Stimulated activated CD4-positive, alpha-beta T cell treated with anti-CD3 and anti-CD28 coated beads, Interleukin-15, amount 100 ng/mL, for 48 hours (primary cell): ENCODE measurements at regions not wholly inside any gene's neighbourhood (a gene's known extent, or its start where the extent isn't known, plus 50 kb on each side); places are given as distances from the start of the nearest gene placed in this dataset.

Experiments used
- DNase-seq, 2 donors: peaks; one replicate each; pipeline ENCODE4 v3.0.0-alpha.2; 2020; ENCODE audit warnings: low read depth in 2 of 2

GRCh38 chr6:26285143-26286134 lies 79.6 kb upstream of the BTN3A2 start:
- DNase-seq = peak; percentile 97 to 98

GRCh38 chr6:26286168-26286877 lies 78.7 kb upstream of the BTN3A2 start:
- DNase-seq = no peak

- DNase-seq = no peak
Observed at GRCh38 chr6:26288155-26288554, 76.8 kb upstream of the BTN3A2 start.

GRCh38 chr6:26290941-26291340 lies 74.1 kb upstream of the BTN3A2 start:
- DNase-seq = no peak

GRCh38 chr6:26292709-26293108 lies 72.3 kb upstream of the BTN3A2 start:
- DNase-seq = no peak

- no peak for DNase-seq
Observed at GRCh38 chr6:26294302-26294701, 70.7 kb upstream of the BTN3A2 start.

- no peak for DNase-seq
Observed at GRCh38 chr6:26295691-26296555, 69.1 kb upstream of the BTN3A2 start.

- DNase-seq = no peak
Observed at GRCh38 chr6:26296556-26296856, 68.5 kb upstream of the BTN3A2 start.

GRCh38 chr6:26296857-26297648 lies 67.9 kb upstream of the BTN3A2 start:
- DNase-seq = no peak

GRCh38 chr6:26299286-26300042 lies 65.5 kb upstream of the BTN3A2 start:
- DNase-seq = no peak

- DNase-seq = no peak
Observed at GRCh38 chr6:26300043-26300331, 65.0 kb upstream of the BTN3A2 start.

- DNase-seq = no peak
Observed at GRCh38 chr6:26300359-26300758, 64.6 kb upstream of the BTN3A2 start.

- no peak for DNase-seq
Observed at GRCh38 chr6:26300828-26301227, 64.2 kb upstream of the BTN3A2 start.

- DNase-seq = no peak
Observed at GRCh38 chr6:26301638-26302037, 63.4 kb upstream of the BTN3A2 start.

GRCh38 chr6:26302941-26303559 lies 61.9 kb upstream of the BTN3A2 start:
- DNase-seq = no peak

GRCh38 chr6:26304213-26304796 lies 60.7 kb upstream of the BTN3A2 start:
- DNase-seq = no peak

- peak in 1 of 2 donors; percentile 75 for DNase-seq
Observed at GRCh38 chr6:26304797-26305640, 60.0 kb upstream of the BTN3A2 start.

GRCh38 chr6:26305641-26305969 lies 59.4 kb upstream of the BTN3A2 start:
- no peak for DNase-seq

GRCh38 chr6:26306232-26306631 lies 58.8 kb upstream of the BTN3A2 start:
- no peak for DNase-seq
